Endothelial cell of umbilical vein (primary cell): ENCODE measurements at regions not wholly inside any gene's neighbourhood (a gene's known extent, or its start where the extent isn't known, plus 50 kb on each side); places are given as distances from the start of the nearest gene placed in this dataset.

ENCODE experiments used
- BruUV-seq: library from RNA; stranded (reverse); fragments of 400-500 nt; replicated peaks from 2 replicates; lab custom pipeline; 2021; lab: Mats Ljungman, UMichigan
- CTCF ChIA-PET: fragments of 300-600, 350-600 bp; sonication (Branson Sonifier 250); formaldehyde crosslinking; loops from one replicate; lab custom pipeline; 2021; ENCODE audit warnings: antibody characterized with exemption, inconsistent platforms; lab: Charles Lee
- POLR2A ChIA-PET: fragments of 300-600, 350-600 bp; sonication (Branson Sonifier 250); formaldehyde crosslinking; loops from one replicate; lab custom pipeline; 2021; ENCODE audit warnings: antibody characterized with exemption, inconsistent platforms; lab: Charles Lee
- DNase-seq: peaks from one replicate; pipeline ENCODE4 v3.0.0-alpha.2; 2011; ENCODE audit warnings: low read depth, low spot score
- FAIRE-seq: peaks from 2 replicates; lab custom pipeline; 2011; peaks lifted over from hg19 to GRCh38; lab: Jason Lieb, UNC
- H2AFZ ChIP-seq: 2 replicates; pipeline ENCODE4 v1.6.0; 2012; ENCODE audit warnings: low read depth, low read length, control low read depth, inconsistent platforms
- H3K27ac ChIP-seq: 2 replicates; pipeline ENCODE4 v1.5.1; 2011; ENCODE audit warnings: low read depth, mild to moderate bottlenecking, control low read depth, low read length, moderate library complexity; ENCODE audit not compliant: insufficient read depth
- H3K27me3 ChIP-seq, 2 experiments: 2 replicates each; pipeline versions ENCODE4 v1.6.0 to v1.6.1; 2011; ENCODE audit warnings: low read length in 2 of 2, mixed read lengths in 1 of 2; ENCODE audit not compliant: control insufficient read depth in 2 of 2, insufficient read depth in 2 of 2
- H3K36me3 ChIP-seq, 2 experiments: 2 replicates in 1 of 2; 3 replicates in 1 of 2; pipeline ENCODE4 v1.5.1; 2011; ENCODE audit warnings: low read length in 2 of 2, mild to moderate bottlenecking in 1 of 2, moderate library complexity in 1 of 2; ENCODE audit not compliant: control insufficient read depth in 2 of 2, insufficient read depth in 2 of 2; ENCODE audit errors: extremely low read depth in 1 of 2
- H3K4me1 ChIP-seq: 3 replicates; pipeline ENCODE4 v1.5.1; 2011; ENCODE audit warnings: mild to moderate bottlenecking, low read length; ENCODE audit not compliant: control insufficient read depth, insufficient read depth; ENCODE audit errors: extremely low read depth
- H3K4me2 ChIP-seq: 2 replicates; pipeline ENCODE4 v1.6.1; 2011; ENCODE audit warnings: low read length, control low read depth, mixed read lengths; ENCODE audit not compliant: insufficient read depth
- H3K4me3 ChIP-seq, 3 experiments: fragments of 200-600 bp in 1 of 3; sonication (generic), shearing (Covaris generic) in 1 of 3; replicated peaks in 1 of 3; 2 replicates each; pipeline ENCODE4 v1.5.1; 2011 to 2016; ENCODE audit warnings: control low read depth in 3 of 3, low read length in 3 of 3, mild to moderate bottlenecking in 2 of 3, inconsistent platforms in 1 of 3, low read depth in 1 of 3, moderate library complexity in 1 of 3; ENCODE audit not compliant: insufficient read depth in 1 of 3
- H3K79me2 ChIP-seq: 2 replicates; pipeline ENCODE4 v1.6.0; 2012; ENCODE audit warnings: low read length, inconsistent platforms; ENCODE audit not compliant: control insufficient read depth, insufficient read depth
- H3K9ac ChIP-seq: replicated peaks from 2 replicates; pipeline ENCODE3; 2011; ENCODE audit warnings: low read length, control low read depth; ENCODE audit not compliant: insufficient read depth; ENCODE audit errors: extremely low read depth
- H3K9me1 ChIP-seq: replicated peaks from 3 replicates; pipeline ENCODE4 v1.6.0; 2011; ENCODE audit warnings: mild to moderate bottlenecking, low read length; ENCODE audit not compliant: control insufficient read depth, insufficient read depth; ENCODE audit errors: extremely low read depth
- H3K9me3 ChIP-seq: replicated peaks from 2 replicates; pipeline ENCODE4 v1.5.1; 2012; ENCODE audit warnings: low read length, inconsistent platforms; ENCODE audit not compliant: control insufficient read depth, insufficient read depth
- H4K20me1 ChIP-seq: replicated peaks from 2 replicates; pipeline ENCODE3; 2011; ENCODE audit warnings: mild to moderate bottlenecking, low read length; ENCODE audit not compliant: control insufficient read depth, insufficient read depth; ENCODE audit errors: extremely low read depth
- CTCF ChIP-seq, 2 donors: IDR thresholded peaks; 1 replicate in 1 of 2; 2 replicates in 1 of 2; pipeline ENCODE4 v1.5.1; 2011; ENCODE audit warnings: low read length in 2 of 2, mild to moderate bottlenecking in 2 of 2, moderate library complexity in 2 of 2, control low read depth in 1 of 2, inconsistent platforms in 1 of 2, low read depth in 1 of 2; ENCODE audit not compliant: insufficient read depth in 1 of 2; ENCODE audit errors: extremely low read depth in 1 of 2
- EZH2 ChIP-seq: IDR thresholded peaks from 2 replicates; pipeline ENCODE4 v1.6.1; 2012; ENCODE audit warnings: borderline replicate concordance, low read depth, mild to moderate bottlenecking, moderate library complexity, low read length, inconsistent platforms; ENCODE audit not compliant: severe bottlenecking
- FOS ChIP-seq: IDR thresholded peaks from 2 replicates; pipeline ENCODE4 v1.6.1; 2011; ENCODE audit warnings: mild to moderate bottlenecking, low read length, moderate library complexity, borderline replicate concordance; ENCODE audit not compliant: insufficient read depth
- GATA2 ChIP-seq: IDR thresholded peaks from 2 replicates; pipeline ENCODE4 v1.7.0; 2011; ENCODE audit warnings: low read depth, mild to moderate bottlenecking, moderate library complexity, mixed read lengths, low read length; ENCODE audit not compliant: insufficient read length, insufficient read depth
- JUN ChIP-seq: IDR thresholded peaks from 2 replicates; pipeline ENCODE4 v1.6.1; 2011; ENCODE audit warnings: borderline replicate concordance, low read depth; ENCODE audit not compliant: insufficient read length, insufficient read depth
- MAX ChIP-seq: IDR thresholded peaks from 2 replicates; pipeline ENCODE4 v1.6.1; 2011; ENCODE audit not compliant: insufficient read depth, insufficient read length
- MYC ChIP-seq: IDR thresholded peaks from one replicate; pipeline ENCODE4 v1.6.1; 2011; ENCODE audit warnings: mild to moderate bottlenecking, low read depth, low read length
- POLR2A ChIP-seq: IDR thresholded peaks from 2 replicates; pipeline ENCODE4 v1.6.1; 2012; ENCODE audit warnings: low read depth, mild to moderate bottlenecking, control low read depth, low read length
- POLR2AphosphoS5 ChIP-seq: IDR thresholded peaks from 2 replicates; pipeline ENCODE4 v1.6.1; 2012; ENCODE audit warnings: low read depth, mild to moderate bottlenecking, control low read depth, low read length, moderate library complexity; ENCODE audit not compliant: insufficient read depth
- dilution Hi-C: fragments of 300-500 bp; cut with MboI; formaldehyde crosslinking; loops from one replicate; pipeline ENCODE4 v1.15.0; 2019; ENCODE audit warnings: low sequenced_read_pairs; ENCODE audit not compliant: extremely low pct_ligation_motif_present
- intact Hi-C: fragments of 100-400 bp; cut with micrococcal nuclease; formaldehyde crosslinking; loops from one replicate; pipeline ENCODE4 v1.10.0; 2022

GRCh38 chr5:175347931-175348330 is 96.1 kb downstream of the DRD1 start:
- Histone ChIP-seq H3K4me2 (no peak overlapping the region), H3K4me3 (no peak overlapping the region), H2AFZ (no peak overlapping the region), H3K9me3 (peaks cover 4% of the 10 kb centered on the region), H3K27me3 (no peaks in the 10 kb centered on the region), H3K9me1 (no peaks in the 10 kb centered on the region), H3K36me3 (no peaks in the 10 kb centered on the region), H4K20me1 (no peaks in the 10 kb centered on the region), H3K27ac (no peak overlapping the region), H3K9ac (no peak overlapping the region), H3K4me1 (no peaks in the 10 kb centered on the region), H3K79me2 (no peaks in the 10 kb centered on the region)
- ChIA-PET POLR2A (no interaction called here), CTCF (no interaction called here)
- DNase-seq (no peak), FAIRE-seq (no peak)
- BruUV-seq: no TSS peak
- dilution Hi-C loops (no loop called here), intact Hi-C loops (no loop called here)
- TF ChIP-seq POLR2AphosphoS5: no peak
- no peak for TF ChIP-seq MYC
- TF ChIP-seq FOS: no peak
- TF ChIP-seq GATA2: no peak

- TF ChIP-seq MYC (no peak), EZH2 (no peak), MAX (no peak), FOS (no peak), JUN (no peak), POLR2AphosphoS5 (no peak), POLR2A (no peak), CTCF (IDR thresholded peaks at IDR 0.05; ENCODE audit: extremely low read depth in 1 of 2, insufficient read depth in 1 of 2, low read depth in 1 of 2, low read length in 2 of 2) (no peak), GATA2 (no peak)
- Histone ChIP-seq H3K27ac (no peak overlapping the region), H3K79me2 (no peaks in the 10 kb centered on the region), H2AFZ (no peak overlapping the region), H4K20me1 (no peaks in the 10 kb centered on the region), H3K9me3 (peaks cover 4% of the 10 kb centered on the region), H3K36me3 (no peaks in the 10 kb centered on the region), H3K4me1 (no peaks in the 10 kb centered on the region), H3K4me3 (no peak overlapping the region), H3K4me2 (no peak overlapping the region), H3K27me3 (no peaks in the 10 kb centered on the region), H3K9me1 (no peaks in the 10 kb centered on the region), H3K9ac (no peak overlapping the region)
- ChIA-PET POLR2A (no interaction called here), CTCF (no interaction called here)
- no peak for FAIRE-seq
- BruUV-seq: no TSS peak
- no peak for DNase-seq
- intact Hi-C loops (no loop called here), dilution Hi-C loops (no loop called here)
Observed at GRCh38 chr5:175347027-175347426, 97.0 kb downstream of the DRD1 start.
